ENCODE measurements at regions not wholly inside any gene's neighbourhood (a gene's known extent, or its start where the extent isn't known, plus 50 kb on each side); places are given as distances from the start of the nearest gene placed in this dataset.

GRCh38 chr20:57032847-57033246 lies 233.6 kb downstream of the BMP7 start:
- peaks cover 23% of the 10 kb centered on the region for H3K4me1 Mint-ChIP-seq
- no peak for DNase-seq
- TF ChIP-seq, protein P1, sequence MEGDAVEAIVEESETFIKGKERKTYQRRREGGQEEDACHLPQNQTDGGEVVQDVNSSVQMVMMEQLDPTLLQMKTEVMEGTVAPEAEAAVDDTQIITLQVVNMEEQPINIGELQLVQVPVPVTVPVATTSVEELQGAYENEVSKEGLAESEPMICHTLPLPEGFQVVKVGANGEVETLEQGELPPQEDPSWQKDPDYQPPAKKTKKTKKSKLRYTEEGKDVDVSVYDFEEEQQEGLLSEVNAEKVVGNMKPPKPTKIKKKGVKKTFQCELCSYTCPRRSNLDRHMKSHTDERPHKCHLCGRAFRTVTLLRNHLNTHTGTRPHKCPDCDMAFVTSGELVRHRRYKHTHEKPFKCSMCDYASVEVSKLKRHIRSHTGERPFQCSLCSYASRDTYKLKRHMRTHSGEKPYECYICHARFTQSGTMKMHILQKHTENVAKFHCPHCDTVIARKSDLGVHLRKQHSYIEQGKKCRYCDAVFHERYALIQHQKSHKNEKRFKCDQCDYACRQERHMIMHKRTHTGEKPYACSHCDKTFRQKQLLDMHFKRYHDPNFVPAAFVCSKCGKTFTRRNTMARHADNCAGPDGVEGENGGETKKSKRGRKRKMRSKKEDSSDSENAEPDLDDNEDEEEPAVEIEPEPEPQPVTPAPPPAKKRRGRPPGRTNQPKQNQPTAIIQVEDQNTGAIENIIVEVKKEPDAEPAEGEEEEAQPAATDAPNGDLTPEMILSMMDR (conservative IDR thresholded peaks at IDR 0.05): no peak
- no peaks in the 10 kb centered on the region for H3K36me3 Mint-ChIP-seq (ENCODE audit: low read depth)
- no peak overlapping the region for H3K9ac ChIP-seq (ENCODE audit: extremely low read depth, low read length, poor library complexity, severe bottlenecking)
- no peaks in the 10 kb centered on the region for H3K9me3 ChIP-seq (ENCODE audit: control insufficient read depth, low read length)
- no peak overlapping the region for H3K27ac Mint-ChIP-seq
- H3K9me3 Mint-ChIP-seq: peaks cover 3% of the 10 kb centered on the region
- no peaks in the 10 kb centered on the region for H3K36me3 ChIP-seq (ENCODE audit: control insufficient read depth, insufficient read depth, low read length)
- H3K4me3 ChIP-seq (ENCODE audit: low read length): no peak overlapping the region
- no peak overlapping the region for H3K4me3 Mint-ChIP-seq
- WGBS, 2 experiments (ENCODE audit: insufficient coverage in 1 of 2, insufficient read length in 1 of 2): 61 to 82% methylated on average over 3 to 9 of the region's 9 CpGs
- no peak overlapping the region for H3K27ac ChIP-seq (ENCODE audit: low read depth, low read length)
- peaks cover 22% of the 10 kb centered on the region for H3K27me3 Mint-ChIP-seq (ENCODE audit: insufficient read depth)
- peaks cover 4% of the 10 kb centered on the region for H3K4me1 ChIP-seq (ENCODE audit: control insufficient read depth, insufficient read depth, low read length)
- no peaks in the 10 kb centered on the region for H3K27me3 ChIP-seq (ENCODE audit: control insufficient read depth, insufficient read depth, low read length, poor library complexity, severe bottlenecking)

GRCh38 chr20:57034001-57034400 lies 232.4 kb downstream of the BMP7 start:
- WGBS, 2 experiments (ENCODE audit: insufficient coverage in 1 of 2, insufficient read length in 1 of 2): 93 to 95% methylated on average over 5 of the region's 5 CpGs
- H3K4me3 ChIP-seq (ENCODE audit: low read length): no peak overlapping the region
- no peaks in the 10 kb centered on the region for H3K27me3 ChIP-seq (ENCODE audit: control insufficient read depth, insufficient read depth, low read length, poor library complexity, severe bottlenecking)
- H3K27ac ChIP-seq (ENCODE audit: low read depth, low read length): no peak overlapping the region
- peaks cover 4% of the 10 kb centered on the region for H3K4me1 ChIP-seq (ENCODE audit: control insufficient read depth, insufficient read depth, low read length)
- no peak for DNase-seq
- H3K27ac Mint-ChIP-seq: no peak overlapping the region
- H3K36me3 Mint-ChIP-seq (ENCODE audit: low read depth): no peaks in the 10 kb centered on the region
- H3K36me3 ChIP-seq (ENCODE audit: control insufficient read depth, insufficient read depth, low read length): no peaks in the 10 kb centered on the region
- TF ChIP-seq, protein P1 (conservative IDR thresholded peaks at IDR 0.05): no peak
- no peak overlapping the region for H3K9ac ChIP-seq (ENCODE audit: extremely low read depth, low read length, poor library complexity, severe bottlenecking)
- H3K9me3 Mint-ChIP-seq: peaks cover 3% of the 10 kb centered on the region
- no peak overlapping the region for H3K4me3 Mint-ChIP-seq
- peaks cover 22% of the 10 kb centered on the region for H3K27me3 Mint-ChIP-seq (ENCODE audit: insufficient read depth)
- H3K9me3 ChIP-seq (ENCODE audit: control insufficient read depth, low read length): no peaks in the 10 kb centered on the region
- H3K4me1 Mint-ChIP-seq: peaks cover 18% of the 10 kb centered on the region

DNA sequence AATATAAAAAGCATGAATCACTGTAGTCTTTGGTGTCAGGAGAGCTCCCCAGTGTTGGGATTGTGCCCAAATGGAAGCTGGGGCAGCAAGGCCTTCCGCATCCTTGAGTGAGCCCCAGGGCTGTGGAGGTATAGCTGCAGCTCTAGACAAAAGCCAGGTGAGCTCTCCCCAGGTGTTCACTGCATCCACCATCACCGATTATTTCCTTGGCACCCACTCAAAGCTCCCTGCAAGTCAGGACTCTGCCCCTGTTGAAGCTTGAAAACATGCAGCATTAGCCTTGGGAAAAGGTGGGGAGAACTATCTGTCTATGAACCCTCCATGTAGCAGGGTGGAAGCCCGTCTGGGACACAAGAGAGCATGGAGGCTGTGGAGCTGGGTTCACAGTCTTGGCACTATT lies 228.8 kb downstream of the BMP7 start:
- 92 to 100% methylated on average over 1 to 3 of the region's 3 CpGs for WGBS, 2 experiments (ENCODE audit: insufficient coverage in 1 of 2, insufficient read length in 1 of 2)
- Mint-ChIP-seq H3K36me3 (ENCODE audit: low read depth) (no peaks in the 10 kb centered on the region), H3K27ac (no peak overlapping the region), H3K4me3 (no peak overlapping the region), H3K4me1 (peaks cover 6% of the 10 kb centered on the region), H3K9me3 (peaks cover 3% of the 10 kb centered on the region), H3K27me3 (ENCODE audit: insufficient read depth) (peaks cover 25% of the 10 kb centered on the region)
- no peak for DNase-seq
- no peak overlapping the region for H3K9ac ChIP-seq (ENCODE audit: extremely low read depth, low read length, poor library complexity, severe bottlenecking)
- TF ChIP-seq, protein P1 (conservative IDR thresholded peaks at IDR 0.05): no peak
- H3K9me3 ChIP-seq (ENCODE audit: control insufficient read depth, low read length): no peaks in the 10 kb centered on the region
- H3K36me3 ChIP-seq (ENCODE audit: control insufficient read depth, insufficient read depth, low read length): no peaks in the 10 kb centered on the region
- no peak overlapping the region for H3K4me3 ChIP-seq (ENCODE audit: low read length)
- peaks cover 8% of the 10 kb centered on the region for H3K27me3 ChIP-seq (ENCODE audit: control insufficient read depth, insufficient read depth, low read length, poor library complexity, severe bottlenecking)
- no peaks in the 10 kb centered on the region for H3K4me1 ChIP-seq (ENCODE audit: control insufficient read depth, insufficient read depth, low read length)
- no peak overlapping the region for H3K27ac ChIP-seq (ENCODE audit: low read depth, low read length)

Measured in endodermal cell (in vitro differentiated cells).